ENCODE measurements at regions not wholly inside any gene's neighbourhood (a gene's known extent, or its start where the extent isn't known, plus 50 kb on each side); places are given as distances from the start of the nearest gene placed in this dataset.
A peak's percentile ranks its signal among the peaks of the same experiment; 100 is the strongest.

DNA sequence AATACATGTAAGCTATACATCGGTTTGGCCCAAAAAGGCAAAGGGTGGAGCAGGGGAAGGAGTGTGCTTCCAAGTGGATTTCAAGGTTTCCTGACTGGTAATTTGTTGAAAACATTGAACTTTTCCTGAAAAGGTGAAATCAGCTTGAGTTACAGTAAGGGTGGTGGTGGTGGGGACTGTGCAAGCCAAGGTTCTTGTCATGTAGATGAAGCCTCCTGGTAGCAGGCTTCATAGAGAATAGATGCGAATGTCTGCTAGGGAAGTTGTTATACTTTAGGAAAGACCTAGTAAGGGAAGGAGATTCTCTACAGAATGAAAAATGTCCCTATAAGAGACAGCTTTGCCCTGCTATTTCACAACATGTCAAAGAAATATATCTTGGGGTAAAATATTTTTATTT lies 528.2 kb upstream of the CBLB start:
- Mint-ChIP-seq H3K36me3 (ENCODE audit: low read depth) (no peaks in the 10 kb centered on the region), H3K4me1 (peaks cover 31% of the 10 kb centered on the region), H3K27me3 (ENCODE audit: low read depth) (no peaks in the 10 kb centered on the region), H3K4me3 (no peak overlapping the region), H3K9me3 (no peaks in the 10 kb centered on the region), H3K27ac (no peak overlapping the region)
- no peak for TF ChIP-seq CTCF (IDR thresholded peaks at IDR 0.05; ENCODE audit: unreplicated experiment in 3 of 3)

DNA sequence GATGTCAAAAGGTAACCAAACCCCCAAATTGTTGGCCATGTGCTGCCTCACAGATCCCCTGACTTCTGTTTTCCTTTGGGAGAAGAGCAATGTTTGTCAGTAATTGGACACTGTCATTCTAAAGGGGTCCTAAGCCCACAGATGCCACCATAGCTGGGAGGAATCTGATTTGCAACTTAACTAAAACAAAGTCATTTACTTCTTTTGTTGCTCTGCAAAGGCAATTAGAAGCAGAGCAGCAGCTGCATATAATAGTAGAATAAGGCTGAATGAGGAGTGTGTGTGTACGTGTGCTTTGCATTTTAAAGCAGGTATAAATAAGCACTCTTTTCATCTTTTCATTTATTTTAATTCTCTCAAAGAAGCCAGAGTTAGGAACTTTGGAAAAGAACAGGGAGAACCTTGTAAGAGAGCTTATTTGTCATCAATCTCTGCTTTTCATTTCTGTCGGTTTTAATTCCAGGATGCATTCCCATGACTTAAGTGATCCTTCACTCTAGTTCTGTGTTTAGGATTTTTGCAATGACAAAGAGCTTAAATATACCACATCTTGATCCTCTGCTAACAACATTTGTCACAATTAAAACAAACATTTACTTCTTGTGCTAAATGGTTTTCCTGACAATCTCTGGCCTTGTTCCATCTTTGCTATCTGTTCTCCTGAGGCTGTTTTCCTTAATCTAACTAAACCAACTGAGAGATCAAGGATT lies 530.2 kb upstream of the CBLB start:
- Mint-ChIP-seq H3K27ac (no peak overlapping the region), H3K36me3 (ENCODE audit: low read depth) (no peaks in the 10 kb centered on the region), H3K4me1 (peaks cover 23% of the 10 kb centered on the region), H3K27me3 (ENCODE audit: low read depth) (no peaks in the 10 kb centered on the region), H3K9me3 (no peaks in the 10 kb centered on the region), H3K4me3 (no peak overlapping the region)
- TF ChIP-seq CTCF (IDR thresholded peaks at IDR 0.05; ENCODE audit: unreplicated experiment in 3 of 3) = no peak

DNA sequence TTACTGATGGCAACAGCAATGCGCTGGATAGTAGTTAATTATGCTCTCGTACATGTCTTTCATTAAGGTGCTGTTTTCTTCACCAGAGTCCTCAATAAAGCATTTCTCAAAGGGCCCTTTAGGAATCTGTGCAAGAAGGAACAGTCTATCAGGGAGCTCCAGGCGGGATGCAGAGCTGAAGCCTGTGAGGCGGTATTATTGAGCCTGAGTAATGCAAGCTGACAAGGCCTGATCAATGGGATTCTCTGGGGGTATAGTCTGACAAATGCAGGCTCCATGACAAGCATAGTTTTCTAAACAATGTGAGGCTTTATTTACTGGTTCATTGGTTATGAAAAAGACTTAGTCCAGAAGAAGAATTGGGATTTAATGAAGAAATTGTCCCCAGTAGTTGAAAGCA lies 530.9 kb upstream of the CBLB start:
- no peaks in the 10 kb centered on the region for H3K36me3 Mint-ChIP-seq (ENCODE audit: low read depth)

GRCh38 chr3:106401666-106402490 lies 533.1 kb upstream of the CBLB start:
- no peaks in the 10 kb centered on the region for H3K36me3 Mint-ChIP-seq (ENCODE audit: low read depth)
- no peaks in the 10 kb centered on the region for H3K27me3 Mint-ChIP-seq (ENCODE audit: low read depth)
- peaks cover 18% of the 10 kb centered on the region for H3K4me1 Mint-ChIP-seq
- no peak for TF ChIP-seq CTCF (IDR thresholded peaks at IDR 0.05; ENCODE audit: unreplicated experiment in 3 of 3)
- peak overlapping the region in 1 of 3 experiments; percentile 81 for H3K27ac Mint-ChIP-seq
- no peak overlapping the region for H3K4me3 Mint-ChIP-seq
- H3K9me3 Mint-ChIP-seq = no peaks in the 10 kb centered on the region

More for the DNA sequence above, 530.9 kb upstream of the CBLB start:
- H3K27me3 Mint-ChIP-seq (ENCODE audit: low read depth) = no peaks in the 10 kb centered on the region
- H3K4me3 Mint-ChIP-seq = no peak overlapping the region
- peaks cover 21% of the 10 kb centered on the region for H3K4me1 Mint-ChIP-seq
- no peak for TF ChIP-seq CTCF (IDR thresholded peaks at IDR 0.05; ENCODE audit: unreplicated experiment in 3 of 3)
- H3K9me3 Mint-ChIP-seq = no peaks in the 10 kb centered on the region
- H3K27ac Mint-ChIP-seq = peak overlapping the region in 1 of 3 experiments; percentile 14

- H3K27ac Mint-ChIP-seq = peak overlapping the region in 1 of 3 experiments; percentile 41
- no peak overlapping the region for H3K4me3 Mint-ChIP-seq
- no peak for TF ChIP-seq CTCF (IDR thresholded peaks at IDR 0.05; ENCODE audit: unreplicated experiment in 3 of 3)
- no peaks in the 10 kb centered on the region for H3K9me3 Mint-ChIP-seq
- H3K36me3 Mint-ChIP-seq (ENCODE audit: low read depth) = no peaks in the 10 kb centered on the region
- H3K4me1 Mint-ChIP-seq = peaks cover 18% of the 10 kb centered on the region
- no peaks in the 10 kb centered on the region for H3K27me3 Mint-ChIP-seq (ENCODE audit: low read depth)
Measured at GRCh38 chr3:106403371-106404145, 534.7 kb upstream of the CBLB start.
